AG04450 (cell line): ENCODE measurements at regions not wholly inside any gene's neighbourhood (a gene's known extent, or its start where the extent isn't known, plus 50 kb on each side); places are given as distances from the start of the nearest gene placed in this dataset.

ENCODE experiments used
- CTCF ChIA-PET: fragments of 300-600, 350-600 bp; formaldehyde crosslinking; extraction: SDS; loops from one replicate; lab custom pipeline; 2022; ENCODE audit warnings: antibody characterized with exemption, inconsistent platforms; lab: Charles Lee
- POLR2A ChIA-PET: fragments of 350-600 bp; formaldehyde crosslinking; extraction: SDS; loops from one replicate; lab custom pipeline; 2021; ENCODE audit warnings: antibody characterized with exemption, inconsistent platforms; lab: Yijun Ruan, JAX
- DNase-seq: peaks from one replicate; pipeline ENCODE4 v3.0.0-alpha.2; 2011; ENCODE audit warnings: low read depth, low spot score
- H3K27ac ChIP-seq: one replicate; pipeline ENCODE4 v1.5.1; 2012; ENCODE audit warnings: low read depth, low read length, control low read depth
- H3K27me3 ChIP-seq: one replicate; pipeline ENCODE4 v1.6.0; 2012; ENCODE audit warnings: low read length; ENCODE audit not compliant: control insufficient read depth, insufficient read depth
- H3K4me3 ChIP-seq: 2 replicates; pipeline ENCODE4 v1.5.1; 2011; ENCODE audit warnings: mild to moderate bottlenecking, low read depth, low read length, control low read depth
- H3K9me3 ChIP-seq: 2 replicates; pipeline ENCODE4 v1.5.1; 2012; ENCODE audit warnings: low read length; ENCODE audit not compliant: control insufficient read depth, insufficient read depth
- CTCF ChIP-seq: IDR thresholded peaks from 2 replicates; pipeline ENCODE4 v1.5.1; 2011; ENCODE audit warnings: low read depth, low read length, control low read depth, inconsistent platforms

DNA sequence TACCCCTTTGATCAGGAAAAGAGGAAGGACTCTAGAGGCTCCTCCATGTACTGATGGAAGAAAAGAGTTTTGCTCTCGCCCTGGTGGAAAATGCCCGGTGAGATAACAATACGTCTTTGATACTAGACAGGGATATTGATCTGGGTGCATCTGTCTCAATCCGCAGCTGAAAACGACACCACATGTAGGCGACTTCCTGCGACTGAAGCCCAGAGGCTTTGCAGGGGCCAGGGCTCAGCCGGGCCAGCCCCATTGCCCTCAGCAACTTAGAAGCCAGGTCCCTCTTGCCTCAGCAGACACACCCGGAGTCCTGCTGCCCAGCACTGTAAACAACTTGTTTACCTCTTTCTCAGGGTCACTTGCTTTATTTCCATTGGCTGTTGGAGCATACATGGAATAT is 409.4 kb downstream of the IRS2 start:
- H3K9me3 ChIP-seq = no peaks in the 10 kb centered on the region
- H3K27me3 ChIP-seq = no peaks in the 10 kb centered on the region
- H3K4me3 ChIP-seq = no peak overlapping the region
- no peak for DNase-seq
- H3K27ac ChIP-seq = no peak overlapping the region
- no peak for TF ChIP-seq CTCF
- ChIA-PET CTCF (no interaction called here), POLR2A (no interaction called here)

DNA sequence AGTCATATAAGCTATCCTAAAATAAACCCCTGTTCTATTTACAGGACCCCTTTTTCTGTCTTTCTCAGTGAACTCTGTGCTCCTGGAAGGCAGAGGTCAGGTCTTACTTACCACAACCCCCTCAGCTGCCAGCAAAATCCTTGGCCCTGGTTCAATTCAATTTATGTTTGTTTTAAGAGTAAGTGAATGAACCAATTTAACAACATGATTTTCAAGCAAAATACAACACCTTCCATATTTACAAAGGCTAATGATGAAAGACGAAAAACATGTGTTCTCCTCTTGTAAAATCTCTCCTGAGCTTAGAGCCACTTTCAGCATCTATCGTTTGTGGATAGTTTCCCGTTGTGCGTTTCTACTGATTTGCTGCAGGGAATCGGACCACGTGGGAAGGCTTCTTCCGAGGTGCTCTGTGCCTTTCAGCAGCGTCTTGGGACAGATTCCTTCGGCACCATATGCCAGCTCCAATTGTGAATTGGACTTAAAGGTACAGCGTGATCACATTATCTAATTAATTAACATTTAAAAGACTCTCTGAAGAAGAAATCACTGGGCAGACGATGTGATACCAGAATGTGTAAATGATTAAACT is 411.7 kb downstream of the IRS2 start:
- no peak for DNase-seq
- CTCF ChIA-PET = no interaction called here
- H3K27me3 ChIP-seq = no peaks in the 10 kb centered on the region
- POLR2A ChIA-PET = interaction anchor here (0.6 kb wide), 1 partner anchor 415 kb away, joined by 3 read pairs; no protein-coding TSS in a partner anchor
- H3K4me3 ChIP-seq = no peak overlapping the region
- no peak for TF ChIP-seq CTCF
- no peaks in the 10 kb centered on the region for H3K9me3 ChIP-seq
- no peak overlapping the region for H3K27ac ChIP-seq

DNA sequence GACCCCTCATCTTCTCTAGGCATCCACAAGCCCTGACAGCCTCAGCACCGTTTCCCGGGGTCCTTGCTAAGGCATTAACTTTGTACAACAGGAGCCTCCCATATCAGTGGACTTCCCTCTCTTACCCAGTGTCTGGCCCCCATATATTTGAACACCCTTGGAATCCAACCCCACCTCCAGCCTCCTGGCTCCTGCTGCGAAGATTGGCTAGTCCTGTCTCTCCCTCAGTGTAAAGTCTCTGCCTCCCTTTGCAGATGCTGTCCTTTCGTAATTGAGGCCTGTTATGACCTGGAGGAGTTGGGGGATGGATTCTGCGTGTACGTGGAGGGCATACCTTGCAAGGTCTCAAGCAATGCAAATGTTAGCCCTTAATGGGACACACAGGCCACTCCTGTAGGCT is 413.7 kb downstream of the IRS2 start:
- DNase-seq = no peak
- TF ChIP-seq CTCF = no peak
- H3K4me3 ChIP-seq = no peak overlapping the region
- no peaks in the 10 kb centered on the region for H3K9me3 ChIP-seq
- POLR2A ChIA-PET = no interaction called here
- CTCF ChIA-PET = interaction anchor here (0.6 kb wide), 1 partner anchor 215 kb away, joined by 3 read pairs; no protein-coding TSS in a partner anchor
- H3K27ac ChIP-seq = peak overlapping the region; percentile 13
- no peaks in the 10 kb centered on the region for H3K27me3 ChIP-seq

GRCh38 chr13:109371066-109371465 is 415.3 kb downstream of the IRS2 start:
- DNase-seq = no peak
- no peak for TF ChIP-seq CTCF
- POLR2A ChIA-PET = interaction anchor here (0.6 kb wide), 1 partner anchor 140 kb away, joined by 7 read pairs; no protein-coding TSS in a partner anchor
- no peaks in the 10 kb centered on the region for H3K9me3 ChIP-seq
- H3K4me3 ChIP-seq = no peak overlapping the region
- H3K27ac ChIP-seq = no peak overlapping the region
- CTCF ChIA-PET = no interaction called here
- no peaks in the 10 kb centered on the region for H3K27me3 ChIP-seq

DNA sequence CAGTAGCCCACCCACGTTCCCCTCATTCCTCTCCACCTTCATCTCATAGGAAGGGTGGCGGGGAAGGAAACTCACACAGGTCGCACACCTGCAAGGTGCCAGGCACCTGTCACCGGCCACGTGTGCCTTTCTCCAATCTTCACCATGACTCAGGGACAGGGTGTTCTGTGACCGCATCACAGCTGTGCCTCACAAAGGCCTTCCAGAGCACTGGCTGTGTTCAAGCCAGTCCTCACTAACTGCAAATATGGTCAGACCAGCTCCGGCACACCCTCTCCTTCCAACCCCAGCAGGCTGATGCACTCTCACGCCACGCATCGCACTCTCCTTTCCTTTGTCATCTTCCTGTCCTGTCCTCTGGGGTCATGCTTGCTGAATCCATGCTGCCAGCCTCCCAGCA is 415.9 kb downstream of the IRS2 start:
- no peaks in the 10 kb centered on the region; the same call in 1 of the 2 replicates for H3K9me3 ChIP-seq
- H3K27me3 ChIP-seq = no peaks in the 10 kb centered on the region
- no peak for DNase-seq
- no peak overlapping the region for H3K27ac ChIP-seq
- no peak for TF ChIP-seq CTCF
- POLR2A ChIA-PET = no interaction called here
- CTCF ChIA-PET = no interaction called here
- no peak overlapping the region for H3K4me3 ChIP-seq
